GM21423 (cell line): ENCODE measurements at regions not wholly inside any gene's neighbourhood (a gene's known extent, or its start where the extent isn't known, plus 50 kb on each side); places are given as distances from the start of the nearest gene placed in this dataset.

Source experiments
- ATAC-seq: cut with Tn5 transposase; IDR thresholded peaks from one replicate; pipeline ENCODE4 v1.9.1; 2021; ENCODE audit warnings: mild to moderate bottlenecking, moderate library complexity; ENCODE audit not compliant: unreplicated experiment

GRCh38 chr5:159833846-159834245 lies 82.4 kb upstream of the ADRA1B start:
- ATAC-seq = no peak

DNA sequence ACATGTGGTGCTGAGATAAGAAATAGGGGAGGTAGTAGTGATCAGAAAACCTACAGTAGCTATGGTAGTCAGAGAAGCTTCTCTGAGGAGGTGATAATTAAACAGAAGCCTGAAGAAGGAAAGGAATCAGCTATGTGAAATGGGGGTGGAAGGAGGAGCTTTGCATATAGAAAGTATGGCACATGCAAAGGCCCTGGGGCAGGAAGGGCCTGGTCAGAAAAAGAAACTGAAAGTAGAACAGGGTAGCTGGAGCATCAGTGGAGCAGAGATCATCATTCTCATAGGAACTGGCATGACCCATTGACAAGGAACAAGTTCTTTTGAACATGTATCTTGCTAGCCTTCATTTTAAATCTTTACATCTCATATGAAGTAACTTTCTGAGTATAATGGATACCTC lies 80.7 kb upstream of the ADRA1B start:
- no peak for ATAC-seq

- no peak for ATAC-seq
Measured at GRCh38 chr5:159836691-159837090, 79.6 kb upstream of the ADRA1B start.

GRCh38 chr5:159837860-159838259 lies 78.4 kb upstream of the ADRA1B start:
- no peak for ATAC-seq

DNA sequence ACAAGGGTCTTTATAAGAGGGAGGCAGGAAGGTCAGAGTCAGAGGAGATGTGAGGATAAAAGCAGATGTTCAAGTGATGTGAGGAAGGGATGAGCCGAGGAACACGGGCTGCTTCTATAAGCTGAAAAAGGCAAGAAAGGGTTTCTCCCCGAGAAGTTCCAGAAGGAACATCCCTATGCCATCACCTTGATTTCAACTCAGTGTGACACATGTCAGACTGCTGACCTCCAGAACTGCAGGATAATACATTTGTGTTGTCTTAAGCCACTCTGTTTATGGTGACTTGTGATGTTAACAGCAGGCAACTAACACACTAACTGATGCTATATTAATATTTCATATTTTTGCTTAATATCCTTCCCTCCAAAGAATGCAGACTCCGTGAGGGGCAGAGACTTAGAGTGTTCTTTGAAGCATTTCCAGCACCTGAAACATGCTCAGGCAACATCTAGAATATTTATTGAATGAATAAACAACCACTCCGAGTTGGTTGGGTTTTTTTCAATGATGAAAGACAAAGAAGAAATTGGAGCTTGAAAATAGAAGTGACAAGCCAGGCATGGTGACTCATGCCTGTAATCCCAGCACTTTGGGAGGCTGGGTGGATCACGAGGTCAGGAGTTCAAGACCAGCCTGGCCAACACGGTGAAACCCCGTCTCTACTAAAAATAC lies 77.6 kb upstream of the ADRA1B start:
- ATAC-seq = no peak

- no peak for ATAC-seq
Measured at GRCh38 chr5:159844267-159845121, 71.8 kb upstream of the ADRA1B start.

DNA sequence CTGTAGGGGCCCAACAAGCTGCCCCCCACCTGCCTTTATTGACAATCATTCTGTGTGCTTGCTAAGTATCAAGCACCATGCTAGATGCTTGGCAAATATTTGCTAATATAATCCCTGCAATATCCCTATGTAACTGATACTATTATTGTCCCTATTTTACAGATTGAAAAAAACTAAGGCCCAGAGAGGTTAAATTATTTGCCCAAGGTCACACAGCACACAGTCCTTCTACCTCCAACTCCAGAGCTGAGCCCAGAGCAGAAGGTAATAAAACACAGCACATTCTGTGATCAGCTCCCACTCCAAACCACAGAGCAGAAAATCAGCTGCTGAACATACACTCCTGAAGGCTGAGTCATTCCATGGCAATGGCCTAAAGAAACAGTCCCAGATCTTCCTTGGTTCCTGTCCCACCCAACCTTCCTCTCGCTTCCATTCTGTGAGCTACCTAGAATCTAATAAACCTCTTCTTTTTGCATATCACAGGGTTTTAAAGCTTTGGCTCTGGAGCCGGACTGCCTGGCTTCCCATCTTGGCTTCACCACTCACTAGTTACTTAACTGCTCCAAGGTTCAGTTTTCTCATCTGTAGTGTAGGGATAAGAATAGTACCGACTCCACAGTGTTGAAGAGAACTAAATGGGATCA lies 66.7 kb upstream of the ADRA1B start:
- ATAC-seq = no peak

DNA sequence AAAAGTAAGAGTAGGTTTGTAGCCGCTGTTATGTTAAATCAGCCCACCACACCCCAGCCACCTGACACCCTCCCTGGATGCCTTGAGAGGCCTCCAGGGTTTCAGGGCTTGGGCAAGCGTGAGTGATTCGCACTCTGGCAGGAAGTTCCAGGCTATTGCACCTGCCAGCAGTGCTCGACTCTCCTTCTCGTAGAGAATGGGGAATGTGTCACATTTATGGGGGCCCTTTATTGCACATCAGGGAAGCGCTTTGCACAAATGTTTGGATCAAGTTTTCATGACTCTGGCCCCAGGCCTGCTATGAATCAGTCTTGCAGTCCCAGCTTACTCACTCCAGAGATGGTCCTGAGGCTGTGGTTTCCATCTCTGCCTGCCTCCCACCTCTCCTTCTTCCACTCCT lies 66.1 kb upstream of the ADRA1B start:
- ATAC-seq = no peak

- no peak for ATAC-seq
Measured at GRCh38 chr5:159851053-159851452, 65.2 kb upstream of the ADRA1B start.

- no peak for ATAC-seq
Measured at GRCh38 chr5:159854916-159855315, 61.4 kb upstream of the ADRA1B start.

- no peak for ATAC-seq
Measured at GRCh38 chr5:159855476-159856191, 60.6 kb upstream of the ADRA1B start.

- ATAC-seq = no peak
Measured at GRCh38 chr5:159858871-159859270, 57.4 kb upstream of the ADRA1B start.

GRCh38 chr5:159861086-159861485 lies 55.2 kb upstream of the ADRA1B start:
- no peak for ATAC-seq

DNA sequence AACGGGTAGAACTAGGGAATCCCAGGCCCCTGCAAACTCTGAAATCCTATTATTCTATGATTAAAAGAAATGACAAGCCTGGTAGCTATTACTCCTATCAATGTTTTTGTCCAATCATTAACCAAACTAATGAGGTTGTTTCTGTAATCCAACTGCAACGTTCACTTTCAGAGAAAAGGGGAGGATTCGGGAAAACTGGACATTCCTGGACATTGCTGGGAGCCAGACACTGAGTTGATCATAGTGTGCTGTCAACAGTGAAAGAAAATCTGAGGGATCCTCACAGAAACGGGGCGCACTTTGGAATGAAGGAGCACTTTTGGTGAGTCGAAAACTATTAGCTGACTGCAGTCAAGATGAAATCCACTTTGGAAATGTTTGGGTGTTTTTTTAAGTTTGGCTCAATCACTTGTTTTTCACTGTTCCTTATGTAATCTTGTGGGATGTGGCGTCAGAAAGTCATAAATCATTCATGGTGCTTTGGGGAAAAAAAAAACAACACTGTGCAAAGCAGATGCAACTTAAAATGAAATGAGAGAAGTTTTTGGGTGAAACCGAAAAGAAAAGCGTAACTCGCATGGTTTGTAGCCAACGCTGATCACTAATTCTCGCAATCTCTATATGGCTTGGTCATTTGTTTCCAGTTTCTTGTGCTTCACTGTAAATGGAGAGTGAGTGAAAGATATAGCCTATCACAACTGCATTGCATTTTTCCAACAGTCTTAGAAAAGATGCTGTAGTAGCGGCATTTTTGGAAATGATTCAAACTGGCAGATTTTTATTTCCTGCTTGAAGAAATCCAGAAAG lies 51.2 kb upstream of the ADRA1B start:
- peak; percentile 88 for ATAC-seq

- no peak for ATAC-seq
Measured at GRCh38 chr5:159866093-159866492, 50.2 kb upstream of the ADRA1B start.
